ENCODE measurements at regions not wholly inside any gene's neighbourhood (a gene's known extent, or its start where the extent isn't known, plus 50 kb on each side); places are given as distances from the start of the nearest gene placed in this dataset.

DNA sequence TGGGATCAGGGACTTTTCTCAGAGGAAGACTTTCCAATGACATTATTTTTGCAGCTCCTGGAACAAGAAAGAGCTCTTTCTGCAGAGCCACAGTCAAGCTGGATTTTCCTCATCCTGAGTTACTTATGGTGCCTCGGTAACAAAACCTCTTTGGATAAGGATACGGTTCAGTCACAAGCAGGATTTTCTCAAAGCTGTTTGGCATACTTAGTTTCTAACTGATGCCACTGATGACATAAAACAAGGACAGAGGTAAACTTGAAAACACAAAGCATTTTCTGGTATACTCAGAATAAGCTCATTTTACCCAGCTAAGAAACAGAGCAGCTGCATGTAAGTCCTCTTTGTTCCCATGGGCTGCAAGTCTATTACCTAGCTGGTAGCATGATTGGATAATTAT, 340.9 kb upstream of the MEOX2 start:
- H3K27ac ChIP-seq (ENCODE audit: low read depth, low read length): no peak overlapping the region
- 56% methylated on average over 2 of the region's 2 CpGs for WGBS (ENCODE audit: insufficient coverage)
- H3K27me3 ChIP-seq (ENCODE audit: control insufficient read depth, insufficient read depth, low read length): no peaks in the 10 kb centered on the region
- H3K9me3 ChIP-seq (ENCODE audit: control insufficient read depth, insufficient read depth, low read length): no peaks in the 10 kb centered on the region
- DNase-seq (ENCODE audit: low read depth in 4 of 6, low spot score in 6 of 6): peak in 1 of 6 donors; percentile 26
- no peaks in the 10 kb centered on the region for H3K36me3 ChIP-seq (ENCODE audit: control insufficient read depth, insufficient read depth, low read length)
- H3K4me1 ChIP-seq (ENCODE audit: control insufficient read depth, insufficient read depth, low read length): no peaks in the 10 kb centered on the region
- no peak overlapping the region for H3K4me3 ChIP-seq (ENCODE audit: low read depth, low read length)

DNA sequence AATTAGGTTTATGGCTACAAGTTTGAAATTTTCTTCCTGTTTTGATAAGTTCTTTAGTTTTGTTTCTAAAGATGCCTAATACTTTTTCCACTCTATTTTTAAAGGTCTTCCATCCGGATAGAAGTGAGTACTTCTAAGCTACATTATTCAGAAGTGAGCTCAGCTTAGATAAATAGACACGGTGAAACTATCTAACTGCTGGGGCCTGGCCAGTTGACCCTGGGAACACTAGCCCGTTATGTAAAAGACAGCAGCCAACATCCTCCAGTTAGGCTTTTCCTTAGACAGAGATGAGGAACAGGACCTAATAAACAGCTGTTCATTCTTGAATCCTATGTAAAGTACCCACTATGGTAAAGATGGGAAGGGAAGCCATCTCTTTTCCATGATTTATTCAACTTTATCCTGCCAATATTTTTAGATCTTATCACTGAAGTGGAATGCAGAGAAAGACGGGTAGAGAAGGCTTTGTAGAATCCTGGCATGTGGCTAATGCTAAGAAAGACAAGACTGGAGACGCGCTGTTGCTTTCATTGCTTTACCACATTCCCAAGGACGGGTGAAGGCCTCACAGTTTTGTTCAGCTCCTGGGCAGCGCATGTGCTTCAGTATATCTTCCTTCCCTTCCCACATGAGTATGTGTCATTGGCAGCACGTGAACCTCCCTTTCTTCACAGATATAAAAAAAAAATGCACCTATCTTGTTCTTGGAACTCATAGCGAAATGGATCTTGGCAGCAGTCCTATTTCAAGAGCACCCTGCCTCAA, 340.0 kb upstream of the MEOX2 start:
- H3K36me3 ChIP-seq (ENCODE audit: control insufficient read depth, insufficient read depth, low read length): no peaks in the 10 kb centered on the region
- DNase-seq (ENCODE audit: low read depth in 4 of 6, low spot score in 6 of 6): peak in 1 of 6 donors; percentile 38

DNA sequence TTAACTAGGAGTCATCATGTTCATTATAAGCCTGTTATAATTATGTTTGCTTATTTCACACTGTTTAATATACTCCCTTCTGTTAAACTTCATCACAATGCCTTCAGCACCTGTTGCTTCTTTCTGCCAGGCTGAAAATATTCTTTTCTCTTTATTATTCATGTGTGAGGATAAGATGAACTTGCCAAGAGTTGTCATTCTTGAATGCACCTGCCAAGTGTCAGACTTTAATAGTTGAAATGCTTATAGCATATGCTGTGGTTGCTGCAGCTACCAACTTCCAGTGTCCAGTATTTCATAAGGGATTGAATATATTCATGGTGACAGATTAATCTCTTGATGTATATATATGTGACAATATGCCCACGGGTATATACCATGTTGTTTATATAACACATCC, 339.2 kb upstream of the MEOX2 start:
- Histone ChIP-seq H3K27me3 (ENCODE audit: control insufficient read depth, insufficient read depth, low read length) (no peaks in the 10 kb centered on the region), H3K36me3 (ENCODE audit: control insufficient read depth, insufficient read depth, low read length) (no peaks in the 10 kb centered on the region), H3K4me3 (ENCODE audit: low read depth, low read length) (no peak overlapping the region), H3K4me1 (ENCODE audit: control insufficient read depth, insufficient read depth, low read length) (no peaks in the 10 kb centered on the region), H3K9me3 (ENCODE audit: control insufficient read depth, insufficient read depth, low read length) (no peaks in the 10 kb centered on the region), H3K27ac (ENCODE audit: low read depth, low read length) (no peak overlapping the region)
- no CpG with 5 or more reads among the region's 1 CpG for WGBS (ENCODE audit: insufficient coverage)
- peak in 1 of 6 donors; percentile 48 for DNase-seq (ENCODE audit: low read depth in 4 of 6, low spot score in 6 of 6)

More for the DNA sequence above, 340.0 kb upstream of the MEOX2 start:
- no peak overlapping the region for H3K4me3 ChIP-seq (ENCODE audit: low read depth, low read length)
- no peaks in the 10 kb centered on the region for H3K9me3 ChIP-seq (ENCODE audit: control insufficient read depth, insufficient read depth, low read length)
- no peak overlapping the region for H3K27ac ChIP-seq (ENCODE audit: low read depth, low read length)
- no peaks in the 10 kb centered on the region for H3K4me1 ChIP-seq (ENCODE audit: control insufficient read depth, insufficient read depth, low read length)
- no peaks in the 10 kb centered on the region for H3K27me3 ChIP-seq (ENCODE audit: control insufficient read depth, insufficient read depth, low read length)
- WGBS (ENCODE audit: insufficient coverage): 88% methylated on average over 4 of the region's 10 CpGs

DNA sequence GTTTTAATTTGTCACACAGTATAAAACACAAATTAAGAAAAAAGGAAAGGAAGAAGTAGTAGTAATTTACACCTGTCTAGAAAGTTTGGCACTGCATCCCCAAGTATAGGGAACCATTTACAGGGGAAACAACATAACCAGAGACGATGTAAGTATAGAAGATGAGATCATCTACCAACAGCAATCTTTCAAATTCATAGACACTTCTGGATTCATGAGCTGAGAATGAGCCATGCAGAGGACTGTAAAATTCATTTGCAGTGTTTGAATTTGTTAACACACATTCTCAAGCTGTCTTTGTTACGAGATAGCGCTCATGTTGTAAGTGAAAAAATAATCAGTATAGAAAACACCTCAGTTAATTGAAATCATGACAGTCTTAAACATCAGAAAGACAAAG, 337.0 kb upstream of the MEOX2 start:
- WGBS (ENCODE audit: insufficient coverage): no CpG with 5 or more reads among the region's 3 CpGs

DNA sequence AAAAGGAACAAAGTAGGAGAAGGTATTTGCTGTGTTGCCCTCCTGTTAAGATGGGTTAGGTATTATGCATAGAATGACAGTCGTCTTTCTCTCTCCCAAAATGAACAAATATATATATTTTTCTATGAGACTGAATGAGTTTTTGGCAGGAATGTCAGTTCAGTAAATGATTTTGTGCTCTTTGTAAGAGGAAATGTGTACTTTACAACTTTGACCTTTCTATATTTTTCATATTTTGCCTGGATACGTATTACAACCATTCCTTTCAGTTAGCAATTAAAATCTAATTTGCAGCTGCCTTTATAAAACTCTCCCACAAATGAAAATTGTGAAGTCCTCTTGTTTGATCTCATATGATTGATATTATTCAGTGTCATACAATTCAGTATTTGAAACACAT, 336.6 kb upstream of the MEOX2 start:
- DNase-seq (ENCODE audit: low read depth in 4 of 6, low spot score in 6 of 6): no peak
- no peaks in the 10 kb centered on the region for H3K27me3 ChIP-seq (ENCODE audit: control insufficient read depth, insufficient read depth, low read length)
- no peaks in the 10 kb centered on the region for H3K36me3 ChIP-seq (ENCODE audit: control insufficient read depth, insufficient read depth, low read length)
- no CpG with 5 or more reads among the region's 2 CpGs for WGBS (ENCODE audit: insufficient coverage)
- no peaks in the 10 kb centered on the region for H3K9me3 ChIP-seq (ENCODE audit: control insufficient read depth, insufficient read depth, low read length)
- no peaks in the 10 kb centered on the region for H3K4me1 ChIP-seq (ENCODE audit: control insufficient read depth, insufficient read depth, low read length)
- H3K27ac ChIP-seq (ENCODE audit: low read depth, low read length): no peak overlapping the region
- H3K4me3 ChIP-seq (ENCODE audit: low read depth, low read length): no peak overlapping the region

More for the DNA sequence above, 337.0 kb upstream of the MEOX2 start:
- peak in 1 of 6 donors; percentile 6 for DNase-seq (ENCODE audit: low read depth in 4 of 6, low spot score in 6 of 6)
- H3K9me3 ChIP-seq (ENCODE audit: control insufficient read depth, insufficient read depth, low read length): no peaks in the 10 kb centered on the region
- no peaks in the 10 kb centered on the region for H3K36me3 ChIP-seq (ENCODE audit: control insufficient read depth, insufficient read depth, low read length)
- H3K27ac ChIP-seq (ENCODE audit: low read depth, low read length): no peak overlapping the region
- no peaks in the 10 kb centered on the region for H3K4me1 ChIP-seq (ENCODE audit: control insufficient read depth, insufficient read depth, low read length)
- no peaks in the 10 kb centered on the region for H3K27me3 ChIP-seq (ENCODE audit: control insufficient read depth, insufficient read depth, low read length)
- no peak overlapping the region for H3K4me3 ChIP-seq (ENCODE audit: low read depth, low read length)

DNA sequence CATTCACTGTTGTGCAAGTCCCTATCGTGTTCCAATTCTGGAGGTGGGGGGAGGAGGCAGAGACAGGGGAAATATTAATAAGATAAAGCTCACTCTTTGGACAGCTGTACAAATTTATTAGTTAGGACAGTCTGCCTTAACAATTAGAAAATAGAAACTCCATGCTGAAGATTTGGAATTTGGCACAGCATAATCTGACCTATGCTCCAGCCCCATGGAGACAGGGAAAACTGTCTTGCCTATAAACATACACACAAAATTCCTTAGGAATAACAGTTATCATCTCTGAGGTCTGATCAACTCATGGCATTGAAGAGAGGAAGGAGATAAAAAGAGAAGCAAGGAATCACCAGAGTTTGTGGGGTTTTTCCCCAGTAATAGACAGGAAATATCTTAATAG, 335.4 kb upstream of the MEOX2 start:
- H3K4me3 ChIP-seq (ENCODE audit: low read depth, low read length): no peak overlapping the region
- no peaks in the 10 kb centered on the region for H3K27me3 ChIP-seq (ENCODE audit: control insufficient read depth, insufficient read depth, low read length)
- H3K27ac ChIP-seq (ENCODE audit: low read depth, low read length): no peak overlapping the region
- H3K4me1 ChIP-seq (ENCODE audit: control insufficient read depth, insufficient read depth, low read length): no peaks in the 10 kb centered on the region
- H3K9me3 ChIP-seq (ENCODE audit: control insufficient read depth, insufficient read depth, low read length): no peaks in the 10 kb centered on the region
- WGBS (ENCODE audit: insufficient coverage): no CpG with 5 or more reads among the region's 1 CpG
- H3K36me3 ChIP-seq (ENCODE audit: control insufficient read depth, insufficient read depth, low read length): no peaks in the 10 kb centered on the region
- DNase-seq (ENCODE audit: low read depth in 4 of 6, low spot score in 6 of 6): no peak

DNA sequence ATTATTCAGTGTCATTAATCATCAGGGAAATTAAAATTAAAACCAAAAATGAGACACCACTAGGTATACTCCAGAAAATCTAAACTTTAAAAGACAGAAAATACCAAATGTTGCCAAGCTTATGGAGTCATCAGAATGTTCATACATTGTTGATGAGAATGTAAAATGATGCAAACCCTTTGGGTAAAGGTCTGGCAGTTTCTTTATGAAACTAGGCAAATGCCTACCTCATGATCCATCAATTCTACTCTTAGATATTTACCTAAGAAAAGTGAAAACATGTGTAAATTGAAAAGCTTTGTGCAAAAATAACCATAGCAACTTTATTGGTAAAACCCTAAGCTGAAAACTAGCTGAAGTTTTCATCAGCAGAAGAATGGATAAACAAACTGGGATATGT, 329.5 kb upstream of the MEOX2 start:
- H3K27me3 ChIP-seq (ENCODE audit: control insufficient read depth, insufficient read depth, low read length): no peaks in the 10 kb centered on the region
- H3K9me3 ChIP-seq (ENCODE audit: control insufficient read depth, insufficient read depth, low read length): no peaks in the 10 kb centered on the region
- DNase-seq (ENCODE audit: low read depth in 4 of 6, low spot score in 6 of 6): no peak

DNA sequence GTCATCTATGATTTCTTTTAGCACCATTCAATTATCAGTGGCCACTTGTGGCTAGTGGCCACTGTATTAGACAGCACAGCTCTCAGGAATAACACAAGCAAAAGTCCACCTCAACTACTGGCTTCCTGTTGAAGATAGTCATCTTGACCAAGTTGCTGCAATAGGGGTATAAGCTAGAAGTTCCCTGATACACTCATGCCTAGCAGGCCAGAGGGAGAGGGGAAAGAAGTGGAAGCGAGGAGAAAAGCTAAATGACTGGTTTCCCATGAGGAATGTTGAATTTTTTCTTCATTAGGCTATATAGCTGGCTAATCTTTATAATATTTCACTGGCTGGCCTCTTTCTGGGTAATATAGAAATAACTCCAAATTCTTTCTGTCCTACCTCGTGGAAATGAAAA, 327.5 kb upstream of the MEOX2 start:
- Histone ChIP-seq H3K27me3 (ENCODE audit: control insufficient read depth, insufficient read depth, low read length) (no peaks in the 10 kb centered on the region), H3K4me3 (ENCODE audit: low read depth, low read length) (no peak overlapping the region), H3K36me3 (ENCODE audit: control insufficient read depth, insufficient read depth, low read length) (no peaks in the 10 kb centered on the region), H3K9me3 (ENCODE audit: control insufficient read depth, insufficient read depth, low read length) (no peaks in the 10 kb centered on the region), H3K4me1 (ENCODE audit: control insufficient read depth, insufficient read depth, low read length) (no peaks in the 10 kb centered on the region), H3K27ac (ENCODE audit: low read depth, low read length) (no peak overlapping the region)
- WGBS (ENCODE audit: insufficient coverage): 78% methylated on average over 1 of the region's 2 CpGs
- DNase-seq (ENCODE audit: low read depth in 4 of 6, low spot score in 6 of 6): no peak

More for the DNA sequence above, 329.5 kb upstream of the MEOX2 start:
- H3K4me1 ChIP-seq (ENCODE audit: control insufficient read depth, insufficient read depth, low read length): no peaks in the 10 kb centered on the region
- H3K4me3 ChIP-seq (ENCODE audit: low read depth, low read length): no peak overlapping the region
- no peaks in the 10 kb centered on the region for H3K36me3 ChIP-seq (ENCODE audit: control insufficient read depth, insufficient read depth, low read length)
- H3K27ac ChIP-seq (ENCODE audit: low read depth, low read length): no peak overlapping the region

DNA sequence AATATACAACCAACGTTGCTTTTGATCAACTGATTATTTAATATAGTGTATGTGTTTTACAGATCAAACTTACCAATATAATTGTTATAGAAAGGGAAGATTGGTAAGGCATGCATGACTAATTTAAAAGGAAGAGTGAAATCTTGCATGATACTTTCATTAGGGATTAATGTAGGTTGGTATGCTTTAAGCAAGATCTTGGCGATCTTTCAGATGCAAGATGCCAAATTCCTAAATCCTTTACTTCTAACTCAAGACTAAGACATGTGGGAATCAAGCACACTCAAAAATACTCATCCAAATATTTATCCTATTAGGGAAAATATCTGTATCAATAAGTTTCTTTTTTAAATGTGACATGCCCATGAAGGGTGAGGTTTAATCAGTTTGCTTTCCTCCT, 321.4 kb upstream of the MEOX2 start:
- Histone ChIP-seq H3K27ac (ENCODE audit: low read depth, low read length) (no peak overlapping the region), H3K4me3 (ENCODE audit: low read depth, low read length) (no peak overlapping the region), H3K27me3 (ENCODE audit: control insufficient read depth, insufficient read depth, low read length) (no peaks in the 10 kb centered on the region), H3K4me1 (ENCODE audit: control insufficient read depth, insufficient read depth, low read length) (no peaks in the 10 kb centered on the region), H3K9me3 (ENCODE audit: control insufficient read depth, insufficient read depth, low read length) (no peaks in the 10 kb centered on the region), H3K36me3 (ENCODE audit: control insufficient read depth, insufficient read depth, low read length) (no peaks in the 10 kb centered on the region)
- WGBS (ENCODE audit: insufficient coverage): no CpG with 5 or more reads among the region's 2 CpGs
- DNase-seq (ENCODE audit: low read depth in 4 of 6, low spot score in 6 of 6): no peak

DNA sequence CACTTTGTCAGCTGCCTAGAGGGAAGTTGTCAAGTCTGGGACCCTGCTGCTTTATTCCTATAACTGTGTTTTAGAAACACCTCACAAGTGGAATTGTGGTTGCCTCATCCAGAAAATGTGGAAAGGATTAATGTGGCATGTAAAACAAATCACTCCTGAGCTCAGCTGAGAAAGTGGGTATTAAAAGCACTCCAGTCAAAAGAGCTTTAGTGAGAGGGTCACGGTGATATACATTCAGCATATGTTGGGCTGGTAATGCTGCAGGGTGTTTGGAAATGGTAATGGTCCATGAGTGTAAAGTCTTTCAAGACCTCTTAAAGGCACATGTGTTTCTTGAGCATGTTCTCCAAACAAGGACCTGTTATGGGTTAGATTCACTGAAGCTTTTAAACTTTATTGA, 318.2 kb upstream of the MEOX2 start:
- no peak overlapping the region for H3K4me3 ChIP-seq (ENCODE audit: low read depth, low read length)
- no peaks in the 10 kb centered on the region for H3K4me1 ChIP-seq (ENCODE audit: control insufficient read depth, insufficient read depth, low read length)
- H3K27me3 ChIP-seq (ENCODE audit: control insufficient read depth, insufficient read depth, low read length): no peaks in the 10 kb centered on the region
- peak in 1 of 6 donors; percentile 55 for DNase-seq (ENCODE audit: low read depth in 4 of 6, low spot score in 6 of 6)
- H3K9me3 ChIP-seq (ENCODE audit: control insufficient read depth, insufficient read depth, low read length): no peaks in the 10 kb centered on the region
- no peaks in the 10 kb centered on the region for H3K36me3 ChIP-seq (ENCODE audit: control insufficient read depth, insufficient read depth, low read length)
- WGBS (ENCODE audit: insufficient coverage): 11% methylated on average over 1 of the region's 1 CpG
- H3K27ac ChIP-seq (ENCODE audit: low read depth, low read length): no peak overlapping the region

Data from spinal cord (tissue), 9 donors.